Thyroid gland (tissue), 4 donors: ENCODE measurements at regions not wholly inside any gene's neighbourhood (a gene's known extent, or its start where the extent isn't known, plus 50 kb on each side); places are given as distances from the start of the nearest gene placed in this dataset.
A peak's percentile ranks its signal among the peaks of the same experiment; 100 is the strongest.

ENCODE experiments used
- DNase-seq, 2 donors: peaks; one replicate each; pipeline ENCODE4 v3.0.0-alpha.2; 2019
- H3K27ac ChIP-seq, 3 donors: fragments of 200-600 bp; sonication (generic); 1 replicate in 2 of 3; 2 replicates in 1 of 3; pipeline ENCODE4 v1.5.1; 2016 to 2019; ENCODE audit warnings: mild to moderate bottlenecking in 1 of 3, moderate library complexity in 1 of 3
- H3K27me3 ChIP-seq: fragments of 200-600 bp; sonication (generic); one replicate; pipeline ENCODE4 v1.5.1; 2019
- H3K36me3 ChIP-seq, 2 donors: fragments of 200-600 bp; sonication (generic); one replicate each; pipeline ENCODE4 v1.5.1; 2016 to 2019
- H3K4me1 ChIP-seq, 2 donors: fragments of 200-600 bp; sonication (generic); one replicate each; pipeline ENCODE4 v1.5.1; 2017 to 2019
- H3K4me3 ChIP-seq, 3 donors: fragments of 200-600 bp; sonication (generic); replicated peaks in 1 of 3; 1 replicate in 2 of 3; 2 replicates in 1 of 3; pipeline ENCODE4 v1.5.1; 2016; ENCODE audit warnings: mild to moderate bottlenecking in 1 of 3
- H3K9me3 ChIP-seq: fragments of 200-600 bp; sonication (generic); one replicate; pipeline ENCODE4 v1.5.1; 2017
- POLR2A ChIP-seq, 2 donors: fragments of 450-650 bp; IDR thresholded peaks; one replicate each; pipeline ENCODE4 v1.6.1; 2017; ENCODE audit warnings: antibody characterized with exemption in 2 of 2, mild to moderate bottlenecking in 2 of 2, moderate library complexity in 1 of 2
- WGBS, 2 donors: methylation state at CpG; one replicate each; pipeline ENCODE4 v1.1.5; 2017; 5-methylcytosine and 5-hydroxymethylcytosine counted together
- intact Hi-C: fragments of 100-400 bp; cut with DNase I; formaldehyde crosslinking; loops from one replicate; pipeline ENCODE4 v1.15.1; 2023
- TF ChIP-seq, protein P1 (sequence below), 6 experiments: fragments of 200-600 bp in 3 of 6; fragments of 450-650 bp in 3 of 6; sonication (generic) in 3 of 6; IDR thresholded peaks; one replicate each; pipeline ENCODE4 v1.5.1; 2016 to 2019; ENCODE audit warnings: antibody characterized with exemption in 6 of 6, mild to moderate bottlenecking in 2 of 6, inconsistent platforms in 1 of 6, moderate library complexity in 1 of 6

DNA sequence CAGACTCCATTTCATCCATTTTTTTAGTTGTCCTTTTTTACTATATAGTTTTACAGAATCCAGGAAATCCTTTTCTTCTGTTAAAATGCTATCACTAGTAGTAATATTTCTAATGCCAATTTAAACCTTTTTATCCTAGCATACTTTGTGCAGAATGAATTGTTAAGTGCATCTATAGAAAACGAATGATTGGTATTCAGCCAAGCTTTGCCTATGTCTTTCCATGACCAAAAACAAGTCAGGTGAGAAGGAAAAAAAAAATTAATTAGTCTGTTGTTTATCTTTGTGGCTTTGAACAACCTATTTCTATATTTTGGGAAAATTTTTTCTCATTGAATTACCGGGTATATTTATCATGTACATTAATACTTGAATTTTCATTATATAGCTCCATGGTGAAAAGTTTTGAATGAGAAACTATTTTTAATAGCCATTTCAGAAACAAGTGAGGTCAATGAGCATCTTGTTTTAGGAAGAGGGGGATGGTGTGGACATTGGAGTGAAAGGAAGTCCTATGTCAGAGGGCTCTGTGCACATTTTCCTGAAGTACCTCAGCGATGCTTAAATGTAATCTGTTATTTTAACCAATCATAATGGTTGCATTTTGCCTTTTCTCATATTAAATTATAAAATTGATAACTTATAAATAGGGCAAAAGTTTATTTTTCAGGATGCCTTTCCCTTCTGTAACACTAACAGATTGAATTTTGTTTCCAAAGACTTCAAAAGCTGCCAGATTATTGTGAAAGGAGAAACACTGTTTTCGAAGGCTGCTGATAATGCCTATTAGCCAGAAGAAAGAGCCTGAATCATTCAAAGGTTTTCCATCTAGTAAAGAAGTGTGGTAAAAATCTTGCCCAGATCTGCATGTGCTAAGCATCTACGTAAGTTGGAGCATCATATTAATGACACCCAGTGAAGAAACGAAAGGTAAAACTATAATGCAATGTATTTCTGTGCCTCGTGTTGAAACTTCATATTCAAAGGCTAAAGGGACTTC is 73.8 kb upstream of the S1PR1 start:
- Histone ChIP-seq H3K4me3 (no peak overlapping the region), H3K9me3 (no peaks in the 10 kb centered on the region), H3K27me3 (no peaks in the 10 kb centered on the region), H3K36me3 (no peaks in the 10 kb centered on the region), H3K27ac (peak overlapping the region; percentile 5 to 57 (median 24)), H3K4me1 (no peaks in the 10 kb centered on the region)
- intact Hi-C loops: no loop called here
- WGBS, 2 donors: 78 to 79% methylated on average over 7 of the region's 7 CpGs
- DNase-seq: no peak
- TF ChIP-seq, protein P1, sequence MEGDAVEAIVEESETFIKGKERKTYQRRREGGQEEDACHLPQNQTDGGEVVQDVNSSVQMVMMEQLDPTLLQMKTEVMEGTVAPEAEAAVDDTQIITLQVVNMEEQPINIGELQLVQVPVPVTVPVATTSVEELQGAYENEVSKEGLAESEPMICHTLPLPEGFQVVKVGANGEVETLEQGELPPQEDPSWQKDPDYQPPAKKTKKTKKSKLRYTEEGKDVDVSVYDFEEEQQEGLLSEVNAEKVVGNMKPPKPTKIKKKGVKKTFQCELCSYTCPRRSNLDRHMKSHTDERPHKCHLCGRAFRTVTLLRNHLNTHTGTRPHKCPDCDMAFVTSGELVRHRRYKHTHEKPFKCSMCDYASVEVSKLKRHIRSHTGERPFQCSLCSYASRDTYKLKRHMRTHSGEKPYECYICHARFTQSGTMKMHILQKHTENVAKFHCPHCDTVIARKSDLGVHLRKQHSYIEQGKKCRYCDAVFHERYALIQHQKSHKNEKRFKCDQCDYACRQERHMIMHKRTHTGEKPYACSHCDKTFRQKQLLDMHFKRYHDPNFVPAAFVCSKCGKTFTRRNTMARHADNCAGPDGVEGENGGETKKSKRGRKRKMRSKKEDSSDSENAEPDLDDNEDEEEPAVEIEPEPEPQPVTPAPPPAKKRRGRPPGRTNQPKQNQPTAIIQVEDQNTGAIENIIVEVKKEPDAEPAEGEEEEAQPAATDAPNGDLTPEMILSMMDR (IDR thresholded peaks at IDR 0.05): no peak
- no peak for TF ChIP-seq POLR2A (IDR thresholded peaks at IDR 0.05)

GRCh38 chr1:101162300-101162699 is 74.5 kb upstream of the S1PR1 start:
- Histone ChIP-seq H3K36me3 (no peaks in the 10 kb centered on the region), H3K27me3 (no peaks in the 10 kb centered on the region), H3K4me3 (no peak overlapping the region), H3K4me1 (no peaks in the 10 kb centered on the region), H3K9me3 (no peaks in the 10 kb centered on the region), H3K27ac (peak overlapping the region; percentile 5 to 57 (median 24))
- TF ChIP-seq, protein P1 (IDR thresholded peaks at IDR 0.05): no peak
- no peak for TF ChIP-seq POLR2A (IDR thresholded peaks at IDR 0.05)
- no peak for DNase-seq
- 81 to 85% methylated on average over 3 of the region's 3 CpGs for WGBS, 2 donors
- intact Hi-C loops: no loop called here

- H3K4me3 ChIP-seq: no peak overlapping the region
- H3K9me3 ChIP-seq: no peaks in the 10 kb centered on the region
- TF ChIP-seq POLR2A (IDR thresholded peaks at IDR 0.05): no peak
- TF ChIP-seq, protein P1 (IDR thresholded peaks at IDR 0.05): no peak
- no peaks in the 10 kb centered on the region for H3K4me1 ChIP-seq
- peak overlapping the region; percentile 21 to 57 (median 21) for H3K27ac ChIP-seq
- no peak for DNase-seq
- H3K36me3 ChIP-seq: no peaks in the 10 kb centered on the region
- intact Hi-C loops: no loop called here
- WGBS, 2 donors: 66 to 76% methylated on average over 3 of the region's 3 CpGs
- no peaks in the 10 kb centered on the region for H3K27me3 ChIP-seq
These were observed 75.2 kb upstream of the S1PR1 start for GRCh38 chr1:101161619-101162018.

DNA sequence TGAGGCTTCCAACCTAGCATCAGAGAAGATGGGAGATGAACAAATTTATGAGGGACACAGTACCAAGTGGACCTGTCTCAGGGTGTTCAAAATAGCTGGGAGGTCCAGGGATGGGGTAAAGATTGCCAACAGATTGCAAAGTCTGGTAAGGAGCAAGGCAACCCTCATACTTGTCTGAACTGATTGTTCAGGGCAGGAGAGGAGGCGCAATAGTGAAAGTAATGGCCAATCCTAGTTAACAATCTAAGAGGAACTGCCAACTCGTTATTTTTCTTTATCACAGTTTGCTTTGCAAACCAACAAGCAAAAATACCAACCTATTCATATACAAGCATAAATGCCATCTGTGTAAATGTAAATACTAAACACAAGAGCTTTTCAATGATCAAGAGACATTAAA is 78.4 kb upstream of the S1PR1 start:
- intact Hi-C loops: no loop called here
- no peaks in the 10 kb centered on the region for H3K27me3 ChIP-seq
- TF ChIP-seq, protein P1 (IDR thresholded peaks at IDR 0.05): no peak
- TF ChIP-seq POLR2A (IDR thresholded peaks at IDR 0.05): no peak
- no peaks in the 10 kb centered on the region for H3K36me3 ChIP-seq
- no peaks in the 10 kb centered on the region for H3K9me3 ChIP-seq
- no peak overlapping the region for H3K27ac ChIP-seq
- H3K4me3 ChIP-seq: no peak overlapping the region
- H3K4me1 ChIP-seq: no peaks in the 10 kb centered on the region
- WGBS, 2 donors: 81 to 89% methylated on average over 2 of the region's 2 CpGs
- no peak for DNase-seq

DNA sequence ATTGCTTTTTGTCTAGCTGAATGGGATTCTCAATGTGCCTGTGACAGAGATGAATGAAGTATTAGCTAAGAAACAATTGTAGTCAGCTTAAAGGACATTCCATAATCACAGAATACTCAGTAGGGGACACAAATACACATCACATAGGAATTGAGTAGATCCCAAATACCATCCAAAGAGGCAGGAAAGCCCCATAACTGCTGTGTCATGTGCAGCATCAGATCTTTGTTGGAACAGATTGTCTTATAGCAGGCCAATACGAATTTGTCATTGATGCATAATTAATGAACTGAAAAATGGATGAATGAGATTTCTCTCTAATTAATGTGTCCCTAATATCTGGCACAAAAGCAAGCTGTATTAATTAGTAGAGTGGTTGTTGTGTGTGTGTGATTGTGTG is 82.3 kb upstream of the S1PR1 start:
- no peak for DNase-seq
- TF ChIP-seq, protein P1 (IDR thresholded peaks at IDR 0.05): no peak
- TF ChIP-seq POLR2A (IDR thresholded peaks at IDR 0.05): no peak
- Histone ChIP-seq H3K9me3 (no peaks in the 10 kb centered on the region), H3K27me3 (no peaks in the 10 kb centered on the region), H3K4me1 (no peaks in the 10 kb centered on the region), H3K4me3 (no peak overlapping the region), H3K27ac (no peak overlapping the region), H3K36me3 (no peaks in the 10 kb centered on the region)
- intact Hi-C loops: no loop called here
- WGBS, 2 donors: 88 to 89% methylated on average over 1 of the region's 1 CpG
